HEK293 (cell line): ENCODE measurements at regions not wholly inside any gene's neighbourhood (a gene's known extent, or its start where the extent isn't known, plus 50 kb on each side); places are given as distances from the start of the nearest gene placed in this dataset.
A peak's percentile ranks its signal among the peaks of the same experiment; 100 is the strongest.

Source experiments
- CTCF ChIA-PET: fragments of 350-600 bp; formaldehyde crosslinking; extraction: SDS; loops from one replicate; lab custom pipeline; 2021; ENCODE audit warnings: antibody characterized with exemption; lab: Yijun Ruan, JAX
- POLR2A ChIA-PET: fragments of 300-600 bp; formaldehyde crosslinking; extraction: SDS; loops from one replicate; lab custom pipeline; 2020; ENCODE audit warnings: antibody characterized with exemption, inconsistent platforms; lab: Yijun Ruan, JAX
- H3K27ac ChIP-seq: fragments of 200-500 bp; sonication (Bioruptor generic); 2 replicates; pipeline ENCODE4 v1.5.1; 2014; ENCODE audit warnings: low read depth, low read length, control low read depth, inconsistent platforms; ENCODE audit errors: extremely low read depth
- H3K36me3 ChIP-seq, 2 experiments: fragments of 200-500 bp in 1 of 2; sonication (Bioruptor generic) in 1 of 2; 1 replicate in 1 of 2; 2 replicates in 1 of 2; pipeline ENCODE4 v1.5.1; 2014 to 2017; ENCODE audit warnings: inconsistent platforms in 2 of 2, low read length in 2 of 2; ENCODE audit not compliant: control insufficient read depth in 2 of 2, insufficient read depth in 1 of 2
- H3K4me1 ChIP-seq: fragments of 200-500 bp; sonication (Bioruptor generic); 2 replicates; pipeline ENCODE4 v1.5.1; 2014; ENCODE audit warnings: mild to moderate bottlenecking, low read length, inconsistent platforms; ENCODE audit not compliant: control insufficient read depth, insufficient read depth
- H3K4me3 ChIP-seq: 2 replicates; pipeline ENCODE4 v1.5.1; 2011; ENCODE audit warnings: low read depth, mild to moderate bottlenecking, control low read depth, low read length, moderate library complexity
- H3K9me3 ChIP-seq: fragments of 200-500 bp; sonication (Bioruptor generic); 2 replicates; pipeline ENCODE4 v1.5.1; 2014; ENCODE audit warnings: low read depth, low read length, inconsistent platforms; ENCODE audit not compliant: control insufficient read depth, insufficient read depth
- ATF2 ChIP-seq: fragments of 450-650 bp; formaldehyde crosslinking; IDR thresholded peaks from 2 replicates; pipeline ENCODE4 v1.5.1; 2016; ENCODE audit warnings: missing biosample characterization, missing genetic modification characterization, low read depth
- CTCF ChIP-seq: fragments of 450-650 bp; formaldehyde crosslinking; IDR thresholded peaks from 2 replicates; pipeline ENCODE4 v1.5.1; 2016; ENCODE audit warnings: missing biosample characterization, missing genetic modification characterization
- HIC1 ChIP-seq: fragments of 450-650 bp; formaldehyde crosslinking; IDR thresholded peaks from 2 replicates; pipeline ENCODE4 v1.5.1; 2016; ENCODE audit warnings: missing biosample characterization, missing genetic modification characterization
- KLF8 ChIP-seq: fragments of 450-650 bp; formaldehyde crosslinking; IDR thresholded peaks from 2 replicates; pipeline ENCODE4 v1.5.1; 2016; ENCODE audit warnings: missing biosample characterization, missing genetic modification characterization
- MYNN ChIP-seq: fragments of 450-650 bp; formaldehyde crosslinking; IDR thresholded peaks from 2 replicates; pipeline ENCODE4 v1.5.1; 2016; ENCODE audit warnings: missing biosample characterization, missing genetic modification characterization, borderline replicate concordance
- PRDM6 ChIP-seq: fragments of 450-650 bp; formaldehyde crosslinking; IDR thresholded peaks from 2 replicates; pipeline ENCODE4 v1.5.1; 2017; ENCODE audit warnings: missing biosample characterization, missing genetic modification characterization
- SP2 ChIP-seq: fragments of 450-650 bp; formaldehyde crosslinking; IDR thresholded peaks from 2 replicates; pipeline ENCODE4 v1.5.1; 2016; ENCODE audit warnings: missing biosample characterization, missing genetic modification characterization
- SP3 ChIP-seq: fragments of 450-650 bp; formaldehyde crosslinking; IDR thresholded peaks from 2 replicates; pipeline ENCODE4 v1.5.1; 2016; ENCODE audit warnings: missing biosample characterization, missing genetic modification characterization
- SP7 ChIP-seq: fragments of 450-650 bp; formaldehyde crosslinking; IDR thresholded peaks from 2 replicates; pipeline ENCODE4 v1.5.1; 2016; ENCODE audit warnings: missing biosample characterization, missing genetic modification characterization
- ZEB2 ChIP-seq: fragments of 450-650 bp; formaldehyde crosslinking; IDR thresholded peaks from 2 replicates; pipeline ENCODE4 v1.5.1; 2016; ENCODE audit warnings: missing biosample characterization, missing genetic modification characterization
- ZFHX2 ChIP-seq: fragments of 450-650 bp; formaldehyde crosslinking; conservative IDR thresholded peaks from 2 replicates; pipeline ENCODE4 v1.5.1; 2016; ENCODE audit warnings: missing biosample characterization, missing genetic modification characterization
- ZNF16 ChIP-seq: fragments of 450-650 bp; formaldehyde crosslinking; IDR thresholded peaks from 2 replicates; pipeline ENCODE4 v1.5.1; 2016; ENCODE audit warnings: low read depth, missing biosample characterization, missing genetic modification characterization
- ZNF19 ChIP-seq: fragments of 450-650 bp; formaldehyde crosslinking; IDR thresholded peaks from 2 replicates; pipeline ENCODE4; 2016; ENCODE audit warnings: missing biosample characterization, missing genetic modification characterization, low read depth
- ZNF239 ChIP-seq: fragments of 450-650 bp; formaldehyde crosslinking; IDR thresholded peaks from 2 replicates; pipeline ENCODE4 v1.5.1; 2016; ENCODE audit warnings: missing biosample characterization, missing genetic modification characterization
- ZNF248 ChIP-seq: fragments of 450-650 bp; formaldehyde crosslinking; IDR thresholded peaks from 2 replicates; pipeline ENCODE4 v1.5.1; 2017; ENCODE audit warnings: missing biosample characterization, missing genetic modification characterization
- ZNF266 ChIP-seq: fragments of 450-650 bp; formaldehyde crosslinking; IDR thresholded peaks from 2 replicates; pipeline ENCODE4 v1.5.1; 2016; ENCODE audit warnings: missing biosample characterization, missing genetic modification characterization, low read depth
- ZNF311 ChIP-seq: fragments of 450-650 bp; formaldehyde crosslinking; IDR thresholded peaks from 2 replicates; pipeline ENCODE4 v1.5.1; 2017; ENCODE audit warnings: missing biosample characterization, missing genetic modification characterization, borderline replicate concordance
- ZNF341 ChIP-seq: fragments of 450-650 bp; formaldehyde crosslinking; IDR thresholded peaks from 2 replicates; pipeline ENCODE4; 2016; ENCODE audit warnings: low read depth, missing biosample characterization, missing genetic modification characterization
- ZNF521 ChIP-seq: fragments of 450-650 bp; formaldehyde crosslinking; IDR thresholded peaks from 2 replicates; pipeline ENCODE4 v1.5.1; 2017; ENCODE audit warnings: missing biosample characterization, mild to moderate bottlenecking, missing genetic modification characterization
- ZNF558 ChIP-seq: fragments of 450-650 bp; formaldehyde crosslinking; IDR thresholded peaks from 2 replicates; pipeline ENCODE4 v1.5.1; 2016; ENCODE audit warnings: missing biosample characterization, missing genetic modification characterization
- ZNF560 ChIP-seq: fragments of 450-650 bp; formaldehyde crosslinking; IDR thresholded peaks from 2 replicates; pipeline ENCODE4 v1.5.1; 2017; ENCODE audit warnings: missing biosample characterization, missing genetic modification characterization, borderline replicate concordance
- ZNF623 ChIP-seq: fragments of 450-650 bp; formaldehyde crosslinking; IDR thresholded peaks from 2 replicates; pipeline ENCODE4 v1.5.1; 2016; ENCODE audit warnings: missing biosample characterization, missing genetic modification characterization
- ZNF629 ChIP-seq: fragments of 450-650 bp; formaldehyde crosslinking; IDR thresholded peaks from 2 replicates; pipeline ENCODE4 v1.5.1; 2017; ENCODE audit warnings: missing biosample characterization, missing genetic modification characterization
- ZNF704 ChIP-seq: fragments of 450-650 bp; formaldehyde crosslinking; IDR thresholded peaks from 2 replicates; pipeline ENCODE4 v1.5.1; 2016; ENCODE audit warnings: missing biosample characterization, missing genetic modification characterization
- ZNF785 ChIP-seq: fragments of 450-650 bp; formaldehyde crosslinking; IDR thresholded peaks from 2 replicates; pipeline ENCODE4 v1.5.1; 2016; ENCODE audit warnings: missing biosample characterization, missing genetic modification characterization
- ZSCAN16 ChIP-seq: fragments of 450-650 bp; formaldehyde crosslinking; IDR thresholded peaks from 2 replicates; pipeline ENCODE4 v1.5.1; 2016; ENCODE audit warnings: missing biosample characterization, missing genetic modification characterization

GRCh38 chr1:63127376-63127775 is 195.0 kb upstream of the FOXD3 start (continued):
- TF ChIP-seq ZNF19 (tag by site-specific recombination) (no peak), ZSCAN16 (no peak), HIC1 (tag by site-specific recombination) (no peak), SP7 (tag by site-specific recombination) (no peak), ZNF16 (tag by site-specific recombination) (no peak)
- TF ChIP-seq, all 188 proteins: peak for 0

- no peak overlapping the region for H3K27ac ChIP-seq
- CTCF ChIA-PET = interaction anchor here (0.6 kb wide), 1 partner anchor 8 kb away, joined by 5 read pairs; no protein-coding TSS in a partner anchor
These were observed 193.8 kb upstream of the FOXD3 start for GRCh38 chr1:63128556-63128955.

GRCh38 chr1:63129184-63129583 is 193.2 kb upstream of the FOXD3 start:
- Histone ChIP-seq H3K4me1 (no peaks in the 10 kb centered on the region), H3K9me3 (no peaks in the 10 kb centered on the region), H3K4me3 (no peak overlapping the region), H3K36me3 (no peaks in the 10 kb centered on the region), H3K27ac (no peak overlapping the region)
- ChIA-PET POLR2A (no interaction called here), CTCF (no interaction called here)
- TF ChIP-seq ZFHX2 (tag by site-specific recombination) = no peak
- TF ChIP-seq ATF2 = peak; percentile 97
- TF ChIP-seq ZNF560 (tag by site-specific recombination) = no peak
- TF ChIP-seq HIC1 (tag by site-specific recombination) = 0 out of 2 replicates have a peak, but pooled peaks have one; percentile 33
- no peak for TF ChIP-seq ZNF266 (tag by site-specific recombination)
- 0 out of 2 replicates have a peak, but pooled peaks have one; percentile 15 for TF ChIP-seq ZNF629 (tag by site-specific recombination)
- TF ChIP-seq SP7 (tag by site-specific recombination) = 0 out of 2 replicates have a peak, but pooled peaks have one; percentile 15
- TF ChIP-seq KLF8 (tag by site-specific recombination) = 0 out of 2 replicates have a peak, but pooled peaks have one; percentile 41
- TF ChIP-seq PRDM6 = peak; percentile 27; the same call in 1 of the 2 replicates
- no peak for TF ChIP-seq ZNF785 (tag by site-specific recombination)
- TF ChIP-seq ZNF521 = no peak
- TF ChIP-seq ZNF341 (tag by site-specific recombination) = no peak
- no peak for TF ChIP-seq CTCF (tag by site-specific recombination)
- TF ChIP-seq ZNF248 (tag by site-specific recombination) = no peak
- TF ChIP-seq ZEB2 (tag by site-specific recombination) = 0 out of 2 replicates have a peak, but pooled peaks have one; percentile 26

More at GRCh38 chr1:63128556-63128955, 193.8 kb upstream of the FOXD3 start:
- POLR2A ChIA-PET = no interaction called here
- no peak for TF ChIP-seq ZNF558 (tag by site-specific recombination)
- no peak for TF ChIP-seq SP2 (tag by site-specific recombination)
- TF ChIP-seq MYNN (tag by site-specific recombination) = no peak
- no peak for TF ChIP-seq ZNF311
- no peak for TF ChIP-seq ZNF239 (tag by site-specific recombination)
- no peak for TF ChIP-seq ZNF704
- no peak for TF ChIP-seq SP3 (tag by site-specific recombination)
- no peak for TF ChIP-seq ZNF623 (tag by site-specific recombination)
- Histone ChIP-seq H3K4me3 (no peak overlapping the region), H3K4me1 (no peaks in the 10 kb centered on the region), H3K36me3 (no peaks in the 10 kb centered on the region), H3K9me3 (no peaks in the 10 kb centered on the region)
